HG03442 (cell line): ENCODE measurements at regions not wholly inside any gene's neighbourhood (a gene's known extent, or its start where the extent isn't known, plus 50 kb on each side); places are given as distances from the start of the nearest gene placed in this dataset.
"Not testable (repeated sequence)": the region's sequence is repeated elsewhere in the genome, so short reads cannot be mapped to it uniquely, and the experiment has no call there.

Experiments used
- ATAC-seq: cut with Tn5 transposase; IDR thresholded peaks from one replicate; pipeline ENCODE4 v1.9.1; 2021; ENCODE audit warnings: mild to moderate bottlenecking, moderate library complexity; ENCODE audit not compliant: unreplicated experiment

DNA sequence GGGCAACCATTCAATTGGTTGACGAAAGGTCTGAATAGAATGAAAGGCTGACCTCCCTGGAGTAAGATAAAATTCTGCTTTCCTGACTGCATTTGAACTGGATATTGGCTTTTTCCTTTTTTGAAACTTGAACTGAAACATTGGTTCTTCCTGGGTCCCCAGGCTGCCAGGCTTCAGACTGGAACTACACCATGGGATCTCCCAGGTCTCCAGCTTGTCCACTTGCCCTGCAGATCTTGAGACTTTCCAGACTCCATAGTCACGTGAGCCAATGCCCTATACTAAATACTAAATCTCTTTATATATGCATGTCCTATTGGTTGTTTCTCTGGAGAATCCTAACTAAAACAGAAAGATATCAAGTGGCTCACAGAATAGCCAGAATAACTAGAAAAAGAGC lies 118.7 kb upstream of the KRR1 start:
- no peak for ATAC-seq

DNA sequence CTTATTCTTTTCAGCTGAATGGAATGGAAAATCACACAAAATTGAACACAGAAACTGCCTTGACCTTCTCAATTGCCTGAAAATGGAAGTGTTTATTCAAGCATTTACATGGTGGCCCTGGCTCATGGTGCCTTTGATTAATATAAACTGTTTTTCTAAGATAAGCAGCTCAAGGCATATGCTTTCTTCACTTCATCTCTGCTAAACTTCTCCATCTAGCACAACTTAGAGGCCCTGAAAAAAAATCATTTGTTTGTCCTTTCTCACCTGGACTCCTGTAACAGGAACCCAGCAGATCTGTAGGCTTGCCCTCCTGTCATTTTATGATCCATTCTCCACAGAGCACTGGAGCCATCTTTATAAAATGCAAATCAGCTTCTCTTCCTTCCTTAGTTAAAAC lies 117.5 kb upstream of the KRR1 start:
- no peak for ATAC-seq

DNA sequence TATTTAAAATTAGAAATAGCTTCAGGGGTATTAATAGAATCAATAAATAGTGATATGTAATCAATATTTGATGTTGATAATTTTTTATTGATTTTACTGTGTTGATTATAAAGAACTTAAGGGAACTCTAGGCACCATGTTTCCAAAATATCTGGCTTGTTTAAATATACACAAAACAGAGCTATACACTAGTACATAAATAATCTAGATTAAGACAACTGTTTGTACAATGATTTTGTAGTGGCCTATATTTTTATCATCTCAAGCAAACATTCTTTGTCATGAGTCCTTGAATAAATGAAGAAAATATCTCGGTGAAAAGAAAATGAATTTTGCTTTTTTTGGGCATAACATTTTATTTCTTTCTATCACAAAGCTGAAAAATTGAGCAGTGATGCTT lies 117.1 kb upstream of the KRR1 start:
- no peak for ATAC-seq

DNA sequence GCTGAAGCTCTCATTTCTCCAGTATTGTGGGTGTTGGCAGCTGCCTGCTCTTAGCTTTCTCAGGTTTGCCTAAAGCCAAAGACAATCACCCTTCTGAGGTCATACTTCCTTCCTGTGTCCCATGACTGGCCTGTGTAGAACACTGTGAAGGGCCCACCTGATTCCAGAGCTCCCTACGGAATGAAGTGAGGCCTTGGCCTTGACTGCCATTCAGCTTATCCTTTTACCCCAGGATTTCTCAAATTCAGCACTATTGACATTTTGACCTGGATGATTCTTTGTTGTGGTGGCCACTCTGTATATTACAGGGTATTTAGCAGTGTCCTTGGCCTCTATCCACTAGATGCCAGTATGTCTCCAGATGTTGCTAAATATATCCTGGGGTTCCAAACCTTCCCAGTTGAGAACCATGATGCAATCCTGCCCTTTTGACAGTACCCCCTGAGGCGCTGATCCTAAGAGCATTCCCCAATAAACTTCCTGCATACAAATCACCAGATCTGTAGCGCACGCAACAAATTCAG lies 112.3 kb upstream of the KRR1 start:
- no peak for ATAC-seq

DNA sequence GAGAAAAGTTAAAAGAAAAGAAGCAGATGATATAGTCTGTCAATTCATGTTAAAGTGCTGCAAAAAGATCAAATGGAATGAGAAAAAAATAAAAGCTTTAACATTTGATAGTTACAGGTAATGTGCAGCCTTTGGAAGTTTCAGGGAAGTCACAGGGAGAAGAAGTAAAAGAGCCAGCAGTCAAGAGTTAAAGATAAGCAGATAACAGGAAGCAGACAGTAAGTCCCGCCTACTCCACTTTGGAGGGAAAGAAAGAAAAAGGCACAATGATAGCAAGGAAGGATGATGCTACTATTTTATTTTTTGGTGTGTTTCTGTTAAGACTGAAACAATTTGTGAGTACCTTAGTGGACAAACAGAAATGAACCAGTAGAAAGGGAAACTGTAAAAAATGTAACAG lies 111.1 kb upstream of the KRR1 start:
- ATAC-seq, result no peak

DNA sequence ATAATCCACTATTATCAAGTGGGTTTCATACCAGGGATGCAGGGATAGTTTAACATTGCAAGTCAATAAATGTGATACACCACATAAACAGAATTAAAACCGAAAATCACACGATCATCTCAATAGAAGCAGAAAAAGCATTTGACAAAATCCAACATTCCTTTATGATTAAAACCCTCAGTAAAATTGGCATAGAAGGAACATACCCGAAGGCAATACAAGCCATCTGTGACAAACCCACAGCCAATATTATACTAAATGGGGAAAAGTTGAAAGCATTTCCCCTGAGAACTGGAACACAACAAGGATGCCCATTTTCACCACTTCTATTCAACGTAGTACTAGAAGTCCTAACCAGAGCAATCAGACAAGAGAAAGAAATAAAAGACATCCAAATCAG lies 103.0 kb upstream of the KRR1 start:
- not testable (repeated sequence) for ATAC-seq

DNA sequence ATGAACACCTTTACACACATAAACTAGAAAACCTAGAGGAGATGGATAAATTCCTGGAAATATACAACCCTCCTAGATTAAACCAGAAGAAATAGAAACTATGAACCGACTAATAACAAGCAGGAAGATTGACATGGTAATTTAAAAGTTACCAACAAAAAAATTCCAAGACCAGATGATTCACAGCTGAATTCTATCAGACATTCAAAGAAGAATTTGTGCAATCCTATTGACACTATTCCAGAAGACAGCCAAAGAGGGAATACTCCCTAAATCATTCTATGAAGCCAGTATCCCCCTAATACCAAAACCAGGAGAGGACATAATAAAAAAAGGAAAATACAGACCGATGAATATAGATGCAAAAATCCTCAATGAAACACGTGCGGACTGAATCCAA lies 102.6 kb upstream of the KRR1 start:
- no peak for ATAC-seq

DNA sequence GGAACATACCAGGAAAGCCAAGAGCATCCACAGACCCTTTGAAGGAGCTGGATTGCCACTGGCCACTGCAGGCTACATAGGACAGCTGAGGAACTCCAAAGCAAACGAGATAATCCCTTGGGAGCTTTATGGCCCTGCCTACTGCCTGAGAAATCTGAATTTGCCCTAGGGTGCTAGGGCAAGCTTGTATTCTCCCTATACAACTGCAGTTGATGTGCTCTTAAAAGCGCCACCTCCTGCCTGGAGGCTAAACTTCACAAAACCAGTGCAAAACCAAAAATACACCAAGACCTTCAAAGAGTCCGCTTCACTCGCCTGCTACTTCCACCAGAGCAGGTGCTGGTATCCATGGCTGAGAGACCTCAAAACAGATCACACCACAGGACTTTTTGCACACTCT lies 99.6 kb upstream of the KRR1 start:
- ATAC-seq, result no peak

DNA sequence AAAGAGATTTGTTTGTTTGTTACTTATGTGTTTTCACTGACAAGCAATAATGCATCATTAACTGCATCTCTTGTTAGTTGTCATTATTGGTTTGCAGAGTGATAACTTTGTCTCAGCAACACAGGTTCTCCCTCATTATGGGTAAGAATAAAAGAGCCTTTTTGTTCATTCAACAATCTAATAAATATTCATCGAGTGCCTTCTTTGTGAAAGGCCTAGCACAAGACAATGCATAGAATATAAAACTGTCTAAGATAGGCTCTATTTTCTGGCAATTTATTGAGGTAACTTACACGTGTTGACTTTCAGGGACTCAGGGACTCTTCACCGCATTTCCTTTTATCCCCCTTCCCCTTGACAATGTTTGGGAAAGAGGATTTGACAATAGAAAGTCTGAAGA lies 95.5 kb upstream of the KRR1 start:
- ATAC-seq, result no peak

DNA sequence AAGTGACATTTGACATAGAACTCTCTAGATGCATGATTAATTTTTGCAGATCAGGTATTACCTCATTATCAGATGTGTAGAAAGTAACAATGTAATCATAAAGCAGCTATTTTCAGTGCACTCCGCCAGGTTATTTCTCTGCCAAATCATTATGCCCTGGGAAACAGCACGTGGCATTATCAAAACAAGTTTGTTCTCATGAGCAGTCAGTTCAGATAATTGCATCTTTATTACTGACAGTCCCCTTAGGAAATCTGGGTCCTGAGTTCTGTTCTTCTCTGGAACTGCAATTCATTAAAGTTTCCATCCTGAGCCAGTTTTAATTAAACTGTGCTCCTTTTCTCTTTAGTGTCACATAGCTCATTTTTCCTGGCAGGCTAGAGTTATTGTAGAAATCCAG lies 94.7 kb upstream of the KRR1 start:
- no peak for ATAC-seq

DNA sequence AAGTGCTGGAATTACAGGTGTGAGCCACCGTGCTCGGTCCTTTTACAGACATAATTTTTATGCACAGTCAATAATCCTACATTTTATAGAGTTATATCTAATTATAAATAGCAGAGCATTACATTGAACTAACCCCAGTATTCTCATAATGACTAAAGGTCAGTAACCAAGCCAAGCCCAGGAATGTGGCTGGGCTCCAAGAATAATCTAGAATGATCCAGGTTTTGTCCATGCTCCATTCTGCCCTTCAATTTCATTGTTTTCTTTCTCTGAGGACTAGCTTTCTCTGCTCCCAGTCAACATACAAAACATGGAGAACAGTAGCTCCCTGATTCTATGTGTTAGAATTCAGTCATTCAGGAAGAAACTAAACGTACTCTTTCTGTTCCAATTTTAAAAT lies 92.1 kb upstream of the KRR1 start:
- ATAC-seq, result no peak

DNA sequence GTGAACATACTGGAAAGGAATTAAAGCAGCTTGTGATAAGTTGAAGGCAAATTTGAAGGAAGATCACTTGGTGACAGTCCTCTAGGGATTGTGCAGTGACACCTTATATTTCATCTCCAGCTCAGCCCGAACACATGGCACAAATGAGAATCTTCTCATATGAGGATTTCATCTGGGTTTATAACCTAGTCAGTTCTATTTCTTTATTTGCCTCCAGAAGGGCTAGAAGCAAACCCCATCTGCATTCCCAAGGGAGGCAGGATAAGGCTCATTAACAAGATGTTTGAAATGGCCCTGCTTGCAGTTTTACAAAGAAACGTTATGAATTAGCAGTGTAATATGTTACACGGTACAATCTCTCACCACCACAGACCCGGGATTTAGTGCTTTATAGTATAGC lies 90.7 kb upstream of the KRR1 start:
- no peak for ATAC-seq

DNA sequence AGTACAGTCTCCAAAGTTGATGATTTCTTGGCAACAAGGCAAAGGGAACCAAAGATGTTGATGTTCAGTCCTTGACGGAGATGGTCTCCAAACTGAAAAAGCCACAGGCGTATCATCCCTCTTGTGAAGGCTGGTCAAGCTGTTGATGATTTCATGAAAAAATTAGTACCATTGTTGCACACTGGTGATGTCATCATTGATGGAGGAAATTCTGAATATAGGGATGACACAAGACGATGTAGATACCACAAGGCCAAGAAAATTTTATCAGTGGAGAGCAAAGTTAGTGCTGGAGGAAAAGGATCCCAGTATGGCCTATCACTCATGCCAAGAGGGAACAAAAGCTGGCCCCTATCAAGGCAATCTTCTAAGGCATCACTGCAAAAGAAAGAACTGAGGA lies 88.7 kb upstream of the KRR1 start:
- no peak for ATAC-seq

DNA sequence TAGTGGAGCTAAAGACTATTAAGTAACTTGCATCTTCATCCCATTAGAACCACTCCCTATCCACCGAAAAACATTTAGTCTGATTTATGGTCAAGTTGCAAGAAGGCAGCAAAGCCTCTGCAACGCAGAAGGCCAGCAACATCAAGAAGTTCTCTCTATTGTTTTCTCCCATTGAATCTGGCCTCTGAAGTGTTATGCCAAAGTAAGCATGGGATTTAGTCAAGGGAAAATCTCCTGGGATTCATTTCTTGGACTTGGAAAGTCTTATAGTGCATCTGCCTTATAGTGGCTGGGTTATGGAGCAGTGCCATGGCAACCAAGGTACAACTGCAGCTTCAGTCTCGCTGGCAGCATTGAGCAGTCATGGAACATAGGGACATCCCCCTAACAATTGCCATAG lies 87.7 kb upstream of the KRR1 start:
- no peak for ATAC-seq

DNA sequence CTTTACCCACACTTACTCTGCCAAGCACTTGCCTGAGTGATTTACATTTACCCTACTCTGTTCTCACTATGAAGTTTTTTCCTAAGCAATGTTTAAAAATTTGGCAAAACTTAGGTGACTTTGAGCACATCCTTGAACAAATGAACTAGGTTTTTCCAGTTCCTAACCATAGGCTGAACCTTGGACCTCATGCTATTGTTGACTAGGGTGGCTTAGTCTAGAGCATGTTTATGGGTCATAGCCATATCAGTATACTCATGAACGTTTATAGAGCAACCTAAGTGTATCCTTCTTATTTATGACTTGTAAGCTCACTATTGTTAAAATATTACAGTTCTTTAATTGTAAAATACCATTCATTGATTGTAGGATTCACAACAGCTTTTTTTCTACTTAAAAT lies 85.0 kb upstream of the KRR1 start:
- no peak for ATAC-seq

DNA sequence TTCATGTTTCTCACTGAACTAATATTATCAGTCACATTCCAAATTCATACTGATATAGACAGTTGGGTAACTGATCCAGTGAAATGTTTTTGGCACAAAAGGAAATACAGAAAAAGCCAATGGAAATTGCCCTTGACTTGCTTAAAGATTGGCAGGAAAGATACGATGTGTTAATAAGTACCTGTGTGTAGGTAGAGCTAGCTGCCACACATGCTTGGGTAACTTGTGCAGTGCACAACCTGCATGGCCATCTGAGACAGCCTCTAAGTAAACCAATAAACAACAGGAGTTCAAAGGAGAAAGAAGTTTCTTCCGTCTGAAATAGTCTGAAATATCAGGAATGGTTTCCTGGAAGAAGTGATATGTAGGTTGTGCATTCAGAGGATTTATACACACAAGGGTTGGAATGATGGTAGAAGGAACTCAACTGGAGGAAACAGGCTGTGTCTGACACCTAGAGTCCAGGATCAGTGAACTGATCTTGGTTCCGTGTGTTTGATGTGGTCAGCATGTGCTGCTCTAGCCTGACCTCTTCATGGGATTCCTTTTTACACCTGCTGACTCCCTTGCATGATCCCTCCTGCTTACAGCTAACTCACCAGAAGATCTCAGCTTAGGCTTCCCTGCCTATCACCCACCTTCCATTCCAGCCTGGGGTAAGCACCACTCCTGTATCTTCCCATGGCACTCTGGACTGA lies 81.4 kb upstream of the KRR1 start:
- no peak for ATAC-seq

DNA sequence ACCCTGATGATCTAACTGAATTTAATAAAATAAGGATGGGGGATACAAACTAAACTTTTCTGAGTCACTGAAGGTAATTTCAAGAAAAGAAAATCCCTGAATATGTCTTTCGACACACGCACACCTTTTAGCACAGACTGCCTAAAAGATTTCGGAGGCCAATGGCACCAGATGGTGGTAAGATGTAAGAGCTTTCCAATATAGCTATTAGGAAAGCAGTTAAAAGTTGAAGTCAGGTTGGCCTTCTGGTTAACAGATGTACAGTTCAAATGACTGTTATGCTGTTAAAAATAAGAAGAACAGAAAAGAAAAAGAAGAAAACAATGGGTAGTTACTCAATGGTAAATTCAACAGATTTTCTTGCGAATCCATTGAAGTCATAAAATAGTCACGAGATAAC lies 80.7 kb upstream of the KRR1 start:
- ATAC-seq, result no peak

DNA sequence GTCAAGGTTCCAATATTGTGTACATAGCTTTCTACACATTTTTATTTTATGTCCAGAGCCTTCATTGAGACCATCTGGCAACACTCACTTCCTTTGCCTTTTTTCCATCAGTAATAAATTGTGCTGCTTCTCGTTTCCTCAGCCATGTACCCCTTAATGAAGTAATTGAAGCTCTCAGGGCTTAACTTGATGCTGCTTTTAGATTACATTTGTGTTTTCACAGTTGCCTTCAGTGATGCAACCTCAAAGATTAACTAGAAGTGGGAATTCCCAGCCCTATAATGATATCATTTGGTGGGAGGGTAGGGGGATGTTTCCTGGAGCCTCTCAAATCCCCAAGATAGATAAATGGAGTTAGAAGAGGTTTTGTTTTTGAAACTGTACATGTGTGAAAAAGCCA lies 80.2 kb upstream of the KRR1 start:
- no peak for ATAC-seq

DNA sequence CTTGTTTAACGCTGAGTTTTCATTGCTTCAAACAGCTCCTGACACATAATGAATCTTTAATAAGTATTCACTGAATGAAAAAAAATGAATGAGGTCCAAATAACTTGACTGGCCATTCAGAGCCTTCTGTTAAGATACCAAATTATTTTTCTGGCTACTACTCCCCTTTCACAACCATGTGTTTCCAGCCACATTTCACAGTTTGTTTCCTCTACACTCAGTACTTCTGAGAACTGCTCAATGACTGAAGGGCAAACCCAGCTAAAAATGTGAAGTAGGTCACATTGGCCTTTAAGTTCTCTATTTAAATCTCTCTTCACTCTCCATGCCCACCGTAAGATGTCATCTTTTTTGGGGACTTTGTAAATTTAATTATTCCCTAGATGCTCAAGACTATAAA lies 78.4 kb upstream of the KRR1 start:
- ATAC-seq, result no peak

DNA sequence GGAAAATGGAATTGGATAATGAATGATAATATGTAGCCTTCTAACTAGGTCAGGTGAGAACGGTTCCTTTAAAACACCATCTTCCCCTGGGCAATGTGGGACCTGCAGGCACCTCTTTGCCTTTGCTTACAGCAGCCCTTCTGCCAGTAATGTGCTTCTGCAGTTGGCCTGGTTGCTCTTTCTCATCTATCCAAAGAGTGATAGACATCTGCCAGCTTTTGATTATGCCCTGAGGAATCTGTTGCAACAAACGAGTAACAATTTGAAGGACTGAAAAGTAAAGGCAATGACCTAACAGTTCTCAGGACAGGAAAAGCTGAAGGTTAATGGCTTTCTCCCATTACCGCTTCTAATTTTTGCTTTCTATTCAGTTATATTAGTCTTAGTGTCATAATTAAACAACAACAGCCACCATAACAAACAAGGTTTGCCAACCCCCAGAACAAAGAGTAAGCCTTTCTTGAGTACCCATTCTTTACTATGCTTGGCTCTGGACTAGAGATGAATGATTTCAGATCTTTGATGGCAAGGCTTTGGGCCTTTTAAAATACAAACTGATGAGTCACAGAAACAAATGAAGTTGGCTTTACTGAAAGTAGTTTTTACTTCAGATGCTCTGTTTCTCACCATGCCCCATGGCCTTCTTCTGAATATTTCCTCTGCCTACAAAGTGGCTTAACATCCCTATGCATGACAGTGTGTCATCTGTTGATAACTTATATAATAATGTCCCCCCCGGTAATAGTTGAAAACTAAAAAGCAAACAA lies 76.1 kb upstream of the KRR1 start:
- no peak for ATAC-seq

DNA sequence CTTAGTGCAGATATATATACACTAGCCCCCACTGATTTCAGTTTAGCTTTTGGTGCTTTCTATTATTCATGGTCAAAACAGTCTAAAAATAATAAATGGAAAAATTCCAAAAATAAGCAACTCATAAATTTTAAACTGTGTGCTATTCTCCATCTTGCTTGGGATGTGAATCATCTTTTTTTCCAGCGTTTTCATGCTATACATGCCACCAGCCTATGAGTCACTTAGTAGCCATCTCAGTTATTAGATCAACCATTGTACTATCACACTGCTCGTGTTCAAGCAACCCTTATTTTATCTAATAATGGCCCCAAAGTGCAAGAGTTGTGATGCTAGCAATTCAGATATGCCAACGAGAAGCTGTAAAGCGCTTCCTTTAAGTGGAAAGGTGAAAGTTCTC lies 73.9 kb upstream of the KRR1 start:
- ATAC-seq, result no peak

DNA sequence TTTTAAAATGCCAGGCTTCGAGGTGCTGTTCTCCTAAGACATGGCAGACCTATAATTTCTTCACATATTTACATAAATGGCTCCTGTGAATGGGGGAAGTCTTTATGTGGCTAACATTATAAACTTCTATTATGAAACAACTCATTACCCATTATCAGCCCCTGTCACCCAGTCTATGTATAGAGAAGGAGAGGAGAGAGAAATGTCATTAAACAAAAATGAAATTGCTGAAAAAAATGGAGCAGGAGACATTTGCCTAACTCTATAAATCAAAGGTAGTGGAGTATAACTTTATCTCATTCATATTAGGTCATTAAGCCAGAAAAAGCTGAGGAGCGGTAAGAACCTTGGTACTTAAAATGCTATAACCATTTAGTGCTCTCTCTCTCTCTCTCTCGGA lies 71.9 kb upstream of the KRR1 start:
- ATAC-seq, result no peak

DNA sequence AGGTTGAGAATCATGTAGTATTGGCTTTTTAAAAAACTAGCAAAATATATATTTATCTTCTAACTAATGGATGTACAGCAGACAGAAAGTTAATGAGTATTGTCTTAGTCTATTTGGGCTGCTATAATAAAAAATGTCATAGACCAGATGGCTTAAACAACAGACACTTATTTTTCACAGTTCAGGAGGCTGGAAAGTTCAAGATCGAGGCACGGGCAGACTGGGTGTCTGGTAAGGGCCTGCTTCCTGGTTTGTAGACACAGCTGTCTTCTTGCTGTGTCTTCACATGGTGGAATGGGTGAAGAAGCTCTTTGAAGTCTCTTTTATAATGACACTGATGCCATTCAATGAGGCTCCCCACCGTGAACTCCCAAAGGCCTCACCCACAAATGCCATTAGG lies 70.1 kb upstream of the KRR1 start:
- no peak for ATAC-seq
